LHCN-M2 (cell line): ENCODE measurements at regions not wholly inside any gene's neighbourhood (a gene's known extent, or its start where the extent isn't known, plus 50 kb on each side); places are given as distances from the start of the nearest gene placed in this dataset.
A peak's percentile ranks its signal among the peaks of the same experiment; 100 is the strongest.

ENCODE experiments used
- DNase-seq: peaks from one replicate; pipeline ENCODE4 v3.0.0-alpha.2; 2012; ENCODE audit warnings: low read depth

- DNase-seq: peak; percentile 69
These were observed 465.5 kb downstream of the DNAH5 start for GRCh38 chr5:13478831-13479465.

- peak; percentile 84 for DNase-seq
These were observed 467.3 kb downstream of the DNAH5 start for GRCh38 chr5:13477118-13477737.

GRCh38 chr5:13472842-13473241 lies 471.6 kb downstream of the DNAH5 start:
- no peak for DNase-seq

GRCh38 chr5:13470975-13471374 lies 473.5 kb downstream of the DNAH5 start:
- DNase-seq: no peak

- DNase-seq: no peak
These were observed 474.2 kb downstream of the DNAH5 start for GRCh38 chr5:13470263-13470662.

GRCh38 chr5:13464532-13465193 lies 479.8 kb downstream of the DNAH5 start:
- DNase-seq: no peak

- DNase-seq: no peak
These were observed 483.9 kb downstream of the DNAH5 start for GRCh38 chr5:13460587-13460986.

GRCh38 chr5:13454050-13454449 lies 490.4 kb downstream of the DNAH5 start:
- no peak for DNase-seq

GRCh38 chr5:13448843-13449242 lies 495.6 kb downstream of the DNAH5 start:
- no peak for DNase-seq

GRCh38 chr5:13439430-13439829 lies 505.1 kb downstream of the DNAH5 start:
- DNase-seq: no peak

GRCh38 chr5:13427827-13428557 lies 516.5 kb downstream of the DNAH5 start:
- no peak for DNase-seq

GRCh38 chr5:13412040-13412595 lies 532.4 kb downstream of the DNAH5 start:
- DNase-seq: no peak

GRCh38 chr5:13408616-13409015 lies 535.9 kb downstream of the DNAH5 start:
- DNase-seq: peak; percentile 25

GRCh38 chr5:13403351-13403750 lies 541.1 kb downstream of the DNAH5 start:
- peak; percentile 39 for DNase-seq

- peak; percentile 2 for DNase-seq
These were observed 559.4 kb downstream of the DNAH5 start for GRCh38 chr5:13385066-13385465.

- DNase-seq: no peak
These were observed 562.3 kb downstream of the DNAH5 start for GRCh38 chr5:13382232-13382631.

GRCh38 chr5:13378091-13378490 lies 566.4 kb downstream of the DNAH5 start:
- DNase-seq: peak; percentile 56

- peak; percentile 74 for DNase-seq
These were observed 585.1 kb downstream of the DNAH5 start for GRCh38 chr5:13359344-13359743.

- DNase-seq: no peak
These were observed 586.1 kb downstream of the DNAH5 start for GRCh38 chr5:13358342-13358741.

GRCh38 chr5:13357929-13358328 lies 586.6 kb downstream of the DNAH5 start:
- peak; percentile 22 for DNase-seq

- DNase-seq: no peak
These were observed 588.3 kb downstream of the DNAH5 start for GRCh38 chr5:13356226-13356625.

GRCh38 chr5:13354611-13355010 lies 589.9 kb downstream of the DNAH5 start:
- DNase-seq: peak; percentile 67
